H1 (cell line): ENCODE measurements at regions not wholly inside any gene's neighbourhood (a gene's known extent, or its start where the extent isn't known, plus 50 kb on each side); places are given as distances from the start of the nearest gene placed in this dataset.

Experiments used
- CBX5 ChIP-seq: fragments of 300-800, 300-1000 bp; sonication (generic); IDR thresholded peaks from 2 replicates; pipeline ENCODE4 v1.7.1; 2016; ENCODE audit warnings: antibody characterized with exemption, low read length, low read depth
- CHD1 ChIP-seq: IDR thresholded peaks from 2 replicates; pipeline ENCODE4 v1.6.1; 2012; ENCODE audit warnings: low read depth, low read length, improper control_type of control experiment
- CTBP2 ChIP-seq: IDR thresholded peaks from 2 replicates; pipeline ENCODE4 v1.7.0; 2011; ENCODE audit warnings: borderline replicate concordance, mild to moderate bottlenecking, moderate library complexity, mixed read lengths, low read length; ENCODE audit not compliant: insufficient read depth, insufficient read length
- GABPA ChIP-seq: IDR thresholded peaks from 2 replicates; pipeline ENCODE4 v1.6.1; 2011; ENCODE audit warnings: mild to moderate bottlenecking, low read length, moderate library complexity, borderline replicate concordance; ENCODE audit not compliant: insufficient read depth
- SIN3A ChIP-seq, 2 experiments: IDR thresholded peaks in 1 of 2; conservative IDR thresholded peaks in 1 of 2; 2 replicates each; pipeline ENCODE4 v1.6.1; 2011 to 2012; ENCODE audit warnings: low read length in 2 of 2, improper control_type of control experiment in 1 of 2, low read depth in 1 of 2, mild to moderate bottlenecking in 1 of 2
- SP1 ChIP-seq: IDR thresholded peaks from 2 replicates; pipeline ENCODE4 v1.6.1; 2011; ENCODE audit warnings: low read depth, low read length
- TF ChIP-seq, protein P1 (sequence below): fragments of 300-600 bp; sonication (generic); IDR thresholded peaks from 2 replicates; pipeline ENCODE4 v1.7.1; 2012; ENCODE audit warnings: low read length, moderate library complexity, mild to moderate bottlenecking, inconsistent platforms; ENCODE audit not compliant: insufficient replicate concordance

DNA sequence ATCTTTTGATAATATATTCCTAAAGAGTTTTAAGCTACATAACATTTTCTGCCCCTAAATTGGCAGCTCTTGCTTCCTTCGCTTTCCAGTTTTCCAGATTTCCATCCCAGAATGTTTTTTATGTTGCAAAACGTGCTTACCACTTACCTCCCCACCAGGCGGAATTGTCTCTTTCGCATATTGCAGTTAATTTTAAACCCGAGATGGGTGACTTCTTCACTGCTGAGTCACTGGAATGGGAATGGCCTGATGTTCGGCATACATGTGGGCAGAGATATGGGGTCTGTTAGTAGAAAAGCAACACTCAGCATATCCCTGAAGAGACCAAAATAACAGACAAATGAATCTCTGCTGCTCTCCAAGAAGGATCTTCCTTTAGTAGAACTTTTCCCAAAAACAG lies 491.2 kb downstream of the PREX1 start (continued):
- TF ChIP-seq, protein P1, sequence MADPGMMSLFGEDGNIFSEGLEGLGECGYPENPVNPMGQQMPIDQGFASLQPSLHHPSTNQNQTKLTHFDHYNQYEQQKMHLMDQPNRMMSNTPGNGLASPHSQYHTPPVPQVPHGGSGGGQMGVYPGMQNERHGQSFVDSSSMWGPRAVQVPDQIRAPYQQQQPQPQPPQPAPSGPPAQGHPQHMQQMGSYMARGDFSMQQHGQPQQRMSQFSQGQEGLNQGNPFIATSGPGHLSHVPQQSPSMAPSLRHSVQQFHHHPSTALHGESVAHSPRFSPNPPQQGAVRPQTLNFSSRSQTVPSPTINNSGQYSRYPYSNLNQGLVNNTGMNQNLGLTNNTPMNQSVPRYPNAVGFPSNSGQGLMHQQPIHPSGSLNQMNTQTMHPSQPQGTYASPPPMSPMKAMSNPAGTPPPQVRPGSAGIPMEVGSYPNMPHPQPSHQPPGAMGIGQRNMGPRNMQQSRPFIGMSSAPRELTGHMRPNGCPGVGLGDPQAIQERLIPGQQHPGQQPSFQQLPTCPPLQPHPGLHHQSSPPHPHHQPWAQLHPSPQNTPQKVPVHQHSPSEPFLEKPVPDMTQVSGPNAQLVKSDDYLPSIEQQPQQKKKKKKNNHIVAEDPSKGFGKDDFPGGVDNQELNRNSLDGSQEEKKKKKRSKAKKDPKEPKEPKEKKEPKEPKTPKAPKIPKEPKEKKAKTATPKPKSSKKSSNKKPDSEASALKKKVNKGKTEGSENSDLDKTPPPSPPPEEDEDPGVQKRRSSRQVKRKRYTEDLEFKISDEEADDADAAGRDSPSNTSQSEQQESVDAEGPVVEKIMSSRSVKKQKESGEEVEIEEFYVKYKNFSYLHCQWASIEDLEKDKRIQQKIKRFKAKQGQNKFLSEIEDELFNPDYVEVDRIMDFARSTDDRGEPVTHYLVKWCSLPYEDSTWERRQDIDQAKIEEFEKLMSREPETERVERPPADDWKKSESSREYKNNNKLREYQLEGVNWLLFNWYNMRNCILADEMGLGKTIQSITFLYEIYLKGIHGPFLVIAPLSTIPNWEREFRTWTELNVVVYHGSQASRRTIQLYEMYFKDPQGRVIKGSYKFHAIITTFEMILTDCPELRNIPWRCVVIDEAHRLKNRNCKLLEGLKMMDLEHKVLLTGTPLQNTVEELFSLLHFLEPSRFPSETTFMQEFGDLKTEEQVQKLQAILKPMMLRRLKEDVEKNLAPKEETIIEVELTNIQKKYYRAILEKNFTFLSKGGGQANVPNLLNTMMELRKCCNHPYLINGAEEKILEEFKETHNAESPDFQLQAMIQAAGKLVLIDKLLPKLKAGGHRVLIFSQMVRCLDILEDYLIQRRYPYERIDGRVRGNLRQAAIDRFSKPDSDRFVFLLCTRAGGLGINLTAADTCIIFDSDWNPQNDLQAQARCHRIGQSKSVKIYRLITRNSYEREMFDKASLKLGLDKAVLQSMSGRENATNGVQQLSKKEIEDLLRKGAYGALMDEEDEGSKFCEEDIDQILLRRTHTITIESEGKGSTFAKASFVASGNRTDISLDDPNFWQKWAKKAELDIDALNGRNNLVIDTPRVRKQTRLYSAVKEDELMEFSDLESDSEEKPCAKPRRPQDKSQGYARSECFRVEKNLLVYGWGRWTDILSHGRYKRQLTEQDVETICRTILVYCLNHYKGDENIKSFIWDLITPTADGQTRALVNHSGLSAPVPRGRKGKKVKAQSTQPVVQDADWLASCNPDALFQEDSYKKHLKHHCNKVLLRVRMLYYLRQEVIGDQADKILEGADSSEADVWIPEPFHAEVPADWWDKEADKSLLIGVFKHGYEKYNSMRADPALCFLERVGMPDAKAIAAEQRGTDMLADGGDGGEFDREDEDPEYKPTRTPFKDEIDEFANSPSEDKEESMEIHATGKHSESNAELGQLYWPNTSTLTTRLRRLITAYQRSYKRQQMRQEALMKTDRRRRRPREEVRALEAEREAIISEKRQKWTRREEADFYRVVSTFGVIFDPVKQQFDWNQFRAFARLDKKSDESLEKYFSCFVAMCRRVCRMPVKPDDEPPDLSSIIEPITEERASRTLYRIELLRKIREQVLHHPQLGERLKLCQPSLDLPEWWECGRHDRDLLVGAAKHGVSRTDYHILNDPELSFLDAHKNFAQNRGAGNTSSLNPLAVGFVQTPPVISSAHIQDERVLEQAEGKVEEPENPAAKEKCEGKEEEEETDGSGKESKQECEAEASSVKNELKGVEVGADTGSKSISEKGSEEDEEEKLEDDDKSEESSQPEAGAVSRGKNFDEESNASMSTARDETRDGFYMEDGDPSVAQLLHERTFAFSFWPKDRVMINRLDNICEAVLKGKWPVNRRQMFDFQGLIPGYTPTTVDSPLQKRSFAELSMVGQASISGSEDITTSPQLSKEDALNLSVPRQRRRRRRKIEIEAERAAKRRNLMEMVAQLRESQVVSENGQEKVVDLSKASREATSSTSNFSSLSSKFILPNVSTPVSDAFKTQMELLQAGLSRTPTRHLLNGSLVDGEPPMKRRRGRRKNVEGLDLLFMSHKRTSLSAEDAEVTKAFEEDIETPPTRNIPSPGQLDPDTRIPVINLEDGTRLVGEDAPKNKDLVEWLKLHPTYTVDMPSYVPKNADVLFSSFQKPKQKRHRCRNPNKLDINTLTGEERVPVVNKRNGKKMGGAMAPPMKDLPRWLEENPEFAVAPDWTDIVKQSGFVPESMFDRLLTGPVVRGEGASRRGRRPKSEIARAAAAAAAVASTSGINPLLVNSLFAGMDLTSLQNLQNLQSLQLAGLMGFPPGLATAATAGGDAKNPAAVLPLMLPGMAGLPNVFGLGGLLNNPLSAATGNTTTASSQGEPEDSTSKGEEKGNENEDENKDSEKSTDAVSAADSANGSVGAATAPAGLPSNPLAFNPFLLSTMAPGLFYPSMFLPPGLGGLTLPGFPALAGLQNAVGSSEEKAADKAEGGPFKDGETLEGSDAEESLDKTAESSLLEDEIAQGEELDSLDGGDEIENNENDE, result no peak
- no peak for TF ChIP-seq SP1
- TF ChIP-seq CTBP2, result no peak
- no peak for TF ChIP-seq GABPA
- no peak for TF ChIP-seq SIN3A (conservative IDR thresholded peaks at IDR 0.05 in 1 of 2, IDR thresholded peaks at IDR 0.05 in 1 of 2; ENCODE audit: low read depth in 1 of 2, low read length in 2 of 2)
- TF ChIP-seq CBX5, result no peak
- TF ChIP-seq CHD1, result no peak
